NCI-H510A treated with DMSO at 0.1 percent for 48 hours (cell line): ENCODE measurements at regions not wholly inside any gene's neighbourhood (a gene's known extent, or its start where the extent isn't known, plus 50 kb on each side); places are given as distances from the start of the nearest gene placed in this dataset.
"Not testable (repeated sequence)": the region's sequence is repeated elsewhere in the genome, so short reads cannot be mapped to it uniquely, and the experiment has no call there.

Experiments
- DNase-seq: peaks from one replicate; lab custom pipeline; 2025; lab: John Stamatoyannopoulos, UW

- no peak for DNase-seq
These were observed 119.3 kb upstream of the ZBTB40 start for GRCh38 chr1:22332424-22332717.

- no peak for DNase-seq
These were observed 118.7 kb upstream of the ZBTB40 start for GRCh38 chr1:22332795-22333499.

DNA sequence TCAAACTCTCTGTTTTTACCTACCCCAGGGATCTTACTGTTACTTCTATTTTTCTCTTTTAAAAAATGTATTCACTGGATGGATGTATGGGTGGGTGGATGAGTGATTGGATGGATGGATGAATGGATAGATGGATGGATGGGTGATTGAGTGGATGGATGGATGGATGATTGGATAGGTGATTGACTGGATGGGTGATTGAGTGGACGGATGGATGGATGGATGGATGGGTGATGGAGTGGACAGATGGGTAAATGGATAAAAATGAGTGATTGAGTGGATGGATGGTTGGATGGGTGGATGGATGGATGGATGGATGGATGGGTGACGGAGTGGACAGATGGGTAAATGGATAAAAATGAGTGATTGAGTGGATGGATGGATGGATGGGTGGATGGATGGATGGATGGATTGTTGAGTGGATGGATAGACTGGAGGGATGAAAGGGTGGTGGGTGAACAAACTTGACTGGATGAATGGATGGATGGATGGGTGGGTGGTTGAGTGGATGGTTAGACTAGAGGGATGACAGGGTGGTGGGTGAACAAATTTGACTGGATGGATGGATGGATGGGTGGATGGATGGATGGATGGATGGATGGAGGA lies 118.0 kb upstream of the ZBTB40 start:
- DNase-seq: no peak

DNA sequence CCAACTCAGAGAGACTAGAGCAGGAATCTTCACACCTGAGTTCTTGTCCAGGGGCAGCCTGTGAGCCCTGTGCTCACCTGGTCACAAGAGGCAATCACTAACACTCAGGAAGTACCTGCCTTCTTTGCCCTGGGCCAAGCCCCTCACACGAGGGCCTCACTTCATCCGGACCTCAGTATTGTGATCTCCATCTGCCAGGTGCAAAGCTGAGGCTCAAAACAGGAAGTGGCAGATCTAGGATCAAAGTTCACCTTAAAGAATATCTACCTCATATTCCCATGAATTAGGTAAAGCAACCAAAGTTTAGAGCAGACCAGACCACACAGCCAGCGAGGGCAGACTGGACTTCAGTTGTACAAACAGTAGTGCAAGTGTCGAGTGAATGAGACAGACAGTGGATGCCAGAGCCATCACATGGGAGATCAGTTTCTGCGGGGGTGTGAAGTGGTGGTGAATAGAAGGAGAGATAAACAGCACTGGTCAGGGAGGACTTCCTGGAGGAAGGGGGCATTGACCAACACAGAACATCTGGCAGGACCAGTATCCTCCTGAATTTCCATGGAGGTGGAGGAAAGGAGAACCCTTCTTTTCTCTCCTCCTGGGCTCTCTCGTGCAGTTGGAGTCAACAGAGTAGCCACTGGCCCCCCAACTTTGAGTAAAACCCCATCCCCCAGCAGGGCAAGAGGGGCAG lies 116.6 kb upstream of the ZBTB40 start:
- DNase-seq: peak; percentile 18

DNA sequence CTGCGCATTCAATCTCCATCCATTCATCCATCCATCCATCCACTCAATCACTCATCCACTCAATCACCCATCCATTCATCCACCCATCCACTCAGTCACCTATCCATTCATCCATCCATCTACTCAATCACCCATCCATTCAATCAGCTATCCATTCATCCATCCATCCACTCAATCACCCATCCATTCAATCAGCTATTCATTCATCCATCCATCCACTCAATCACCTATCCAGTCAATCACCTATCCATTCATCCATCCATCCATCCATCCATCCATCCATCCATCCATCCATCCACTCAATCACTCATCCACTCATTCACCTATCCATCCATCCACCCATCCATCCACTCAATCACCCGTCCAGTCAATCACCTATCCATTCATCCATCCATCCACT lies 115.4 kb upstream of the ZBTB40 start:
- DNase-seq: not testable (repeated sequence)

DNA sequence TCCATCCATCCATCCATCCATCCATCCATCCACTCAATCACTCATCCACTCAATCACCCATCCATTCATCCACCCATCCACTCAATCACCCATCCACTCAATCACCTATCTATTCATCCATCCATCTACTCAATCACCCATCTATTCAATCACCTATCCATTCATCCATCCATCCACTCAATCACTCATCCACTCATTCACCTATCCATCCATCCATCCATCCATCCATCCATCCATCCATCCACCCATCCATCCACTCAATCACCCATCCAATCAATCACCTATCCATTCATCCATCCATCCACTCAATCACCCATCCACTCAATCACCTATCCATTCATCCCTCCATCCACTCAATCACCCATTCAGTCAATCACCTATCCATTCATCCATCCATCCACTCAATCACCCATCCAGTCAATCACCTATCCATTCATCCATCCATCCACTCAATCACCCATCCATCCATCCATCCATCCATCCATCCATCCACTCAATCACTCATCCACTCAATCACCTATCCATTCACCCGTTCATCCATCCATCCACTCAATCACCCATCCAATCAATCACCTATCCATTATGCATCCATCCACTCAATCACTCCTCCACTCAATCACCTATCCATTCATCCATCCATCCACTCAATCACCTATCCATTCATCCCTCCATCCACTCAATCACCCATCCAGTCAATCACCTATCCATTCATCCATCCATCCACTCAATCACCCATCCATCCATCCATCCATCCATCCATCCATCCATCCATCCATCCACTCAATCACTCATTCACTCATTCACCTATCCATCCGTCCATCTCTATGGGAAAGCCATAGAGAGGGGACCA lies 114.7 kb upstream of the ZBTB40 start:
- not testable (repeated sequence) for DNase-seq

DNA sequence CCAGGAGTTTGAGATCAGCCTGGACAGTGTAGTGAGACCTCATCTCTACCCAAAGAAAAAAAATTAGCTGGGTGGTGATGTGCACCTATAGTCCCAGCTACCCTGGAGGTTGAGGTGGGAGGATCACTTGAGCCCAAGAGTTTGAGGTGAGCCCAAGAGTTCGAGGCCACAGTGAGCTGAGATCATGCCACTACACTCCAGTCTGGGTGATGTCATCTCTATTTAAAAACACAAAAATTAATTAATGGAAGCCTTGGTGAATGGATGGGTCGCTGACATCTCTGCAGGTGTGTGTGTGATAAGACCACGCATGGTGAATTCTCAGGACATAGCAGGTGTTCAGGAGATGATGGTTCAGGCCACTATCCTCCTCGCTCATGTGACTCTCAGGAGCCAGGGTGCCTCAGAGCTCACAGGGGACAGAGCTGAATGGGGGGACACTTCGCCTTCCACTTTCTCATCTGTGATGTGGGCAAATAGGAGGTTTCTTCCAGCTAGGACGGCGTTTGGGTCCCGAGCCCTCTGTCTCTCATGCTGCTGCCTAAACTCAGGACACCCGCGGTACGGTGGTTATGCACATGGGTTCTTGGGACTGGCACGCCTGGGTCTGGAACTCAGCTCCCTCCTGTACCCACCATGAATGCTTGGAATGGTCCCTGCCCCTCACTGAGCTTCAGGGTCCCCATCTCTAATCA lies 113.4 kb upstream of the ZBTB40 start:
- DNase-seq: no peak

DNA sequence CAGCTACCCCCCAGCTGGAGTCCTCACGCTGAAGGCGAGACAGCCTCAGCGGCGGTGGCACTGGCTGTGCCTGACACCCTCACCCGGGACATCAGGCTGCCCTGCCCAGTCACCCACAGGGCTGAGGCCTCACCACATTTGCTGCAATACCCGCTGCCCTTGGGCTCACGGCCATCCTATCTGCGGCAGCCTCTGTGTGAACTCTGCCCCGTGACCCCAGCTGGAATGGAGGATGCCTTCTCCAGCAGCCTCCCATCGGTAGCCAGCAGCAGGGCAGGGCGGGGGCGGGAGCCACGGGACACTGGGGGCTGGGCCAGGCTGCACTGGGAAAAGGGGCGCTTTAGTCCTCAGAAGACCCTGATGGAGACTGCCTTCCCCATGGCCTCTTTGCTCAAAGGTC lies 112.4 kb upstream of the ZBTB40 start:
- no peak for DNase-seq

DNA sequence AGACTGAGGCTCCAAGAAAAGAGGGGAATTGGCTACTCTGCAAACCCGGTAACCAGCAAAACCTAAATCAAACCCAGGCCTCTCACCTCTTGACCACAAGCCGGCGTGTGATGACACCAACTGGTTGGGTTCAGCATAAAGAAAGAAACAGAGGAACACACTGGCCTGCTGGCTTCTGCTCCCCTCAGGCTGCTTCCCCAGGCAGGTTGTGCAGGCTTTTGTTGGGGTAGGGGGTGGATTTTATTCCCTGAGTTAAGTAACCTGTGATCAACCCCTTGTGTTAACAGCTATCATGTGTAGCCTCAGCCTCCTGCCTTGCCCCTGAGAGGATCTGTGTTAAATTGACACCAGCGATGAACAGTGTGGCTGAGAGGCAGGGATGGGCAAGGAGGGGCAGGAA lies 111.6 kb upstream of the ZBTB40 start:
- DNase-seq: no peak

- DNase-seq: no peak
These were observed 110.8 kb upstream of the ZBTB40 start for GRCh38 chr1:22340873-22341272.

DNA sequence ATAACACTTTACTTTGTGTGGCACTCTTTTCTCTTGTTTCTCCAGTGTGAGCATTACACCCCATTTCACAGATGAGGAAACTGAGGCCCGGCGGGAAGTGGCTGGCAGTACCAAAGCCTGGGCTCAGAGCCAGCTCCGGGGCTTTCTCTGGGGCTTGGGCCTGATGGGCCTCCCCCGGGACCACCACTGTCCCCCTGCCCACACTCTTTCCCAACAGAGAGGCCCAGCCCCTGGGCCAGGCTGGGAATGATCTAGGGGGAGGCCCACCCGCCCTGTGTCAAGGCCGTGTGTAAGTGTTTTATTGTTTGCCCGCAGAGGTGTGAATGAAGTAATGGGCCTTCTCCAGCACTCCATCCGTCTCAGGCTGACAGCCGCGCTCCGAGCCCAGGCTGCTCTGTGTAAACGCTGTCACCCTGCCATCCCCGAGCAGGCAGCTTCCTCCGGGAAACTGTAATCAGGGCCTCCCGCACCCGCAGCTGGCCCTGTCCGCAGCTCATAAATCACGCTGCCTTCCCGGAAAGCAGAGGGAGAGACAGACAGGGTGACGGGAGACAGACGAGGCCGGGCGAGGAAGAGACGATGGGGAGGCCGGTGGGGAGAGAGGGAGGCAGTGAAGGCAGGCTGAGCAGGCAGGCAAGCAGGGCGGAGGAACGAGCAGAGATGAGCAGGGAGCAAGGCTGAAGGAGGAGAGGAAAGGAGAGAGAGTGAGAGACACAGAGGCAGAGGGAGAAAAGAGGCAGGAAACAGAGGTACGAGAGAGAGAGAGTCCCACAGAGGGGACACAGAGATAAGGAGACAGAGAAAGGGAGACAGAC lies 109.7 kb upstream of the ZBTB40 start:
- DNase-seq: peak; percentile 89

DNA sequence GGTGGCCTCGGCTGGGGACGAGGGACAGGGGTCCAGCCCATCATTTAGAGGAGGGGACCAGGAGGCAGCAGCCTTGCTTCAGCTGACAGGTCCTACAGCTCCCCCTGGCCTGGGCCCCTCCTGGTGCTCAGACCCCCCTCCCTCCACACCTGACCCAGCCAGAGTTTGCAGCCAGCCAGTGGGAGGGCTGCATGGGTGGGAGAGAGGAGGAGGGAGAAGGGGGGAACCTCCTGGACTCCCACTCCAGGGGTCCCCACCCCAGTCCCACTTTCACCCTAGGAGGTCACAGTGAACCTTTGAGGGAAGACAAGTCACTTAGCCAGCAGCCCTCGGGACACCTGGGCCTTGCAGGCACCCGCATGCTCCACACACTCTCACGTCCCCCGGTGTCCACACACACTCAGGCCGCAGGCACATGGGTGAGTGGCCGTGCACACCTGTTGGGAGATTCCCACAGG lies 108.9 kb upstream of the ZBTB40 start:
- DNase-seq: no peak

GRCh38 chr1:22343456-22344328 lies 108.0 kb upstream of the ZBTB40 start:
- DNase-seq: no peak

DNA sequence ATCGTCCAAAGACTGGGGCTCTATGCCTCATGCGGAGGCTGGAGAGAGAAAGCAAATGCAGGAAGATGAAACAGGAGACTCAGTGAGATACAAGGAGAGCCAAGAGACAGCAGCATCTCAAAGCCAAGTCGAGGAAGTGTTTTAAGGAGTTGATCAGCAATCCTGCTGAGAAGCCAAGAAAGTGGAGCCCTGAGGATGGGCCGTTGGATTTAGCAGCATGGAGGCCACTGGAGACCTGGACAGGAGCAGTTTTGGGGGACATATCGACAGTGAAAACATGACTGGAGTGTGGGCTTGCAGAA lies 107.4 kb upstream of the ZBTB40 start:
- DNase-seq: no peak

- DNase-seq: no peak
These were observed 106.6 kb upstream of the ZBTB40 start for GRCh38 chr1:22344851-22345560.

GRCh38 chr1:22347854-22348760 lies 103.5 kb upstream of the ZBTB40 start:
- DNase-seq: peak; percentile 80

- DNase-seq: peak; percentile 39
These were observed 102.1 kb upstream of the ZBTB40 start for GRCh38 chr1:22349362-22350043.
